Cardiac fibroblast (primary cell): ENCODE measurements at regions not wholly inside any gene's neighbourhood (a gene's known extent, or its start where the extent isn't known, plus 50 kb on each side); places are given as distances from the start of the nearest gene placed in this dataset.

Source experiments
- DNase-seq, 2 donors: peaks; one replicate each; pipeline versions ENCODE4 v3.0.0 to v3.0.0-alpha.2; 2010; ENCODE audit warnings: low read depth in 2 of 2
- H3K4me3 ChIP-seq, 2 donors: replicated peaks in 1 of 2; 1 replicate in 1 of 2; 2 replicates in 1 of 2; pipeline ENCODE4 v1.5.1; 2011; ENCODE audit warnings: low read depth in 2 of 2, low read length in 2 of 2, mild to moderate bottlenecking in 2 of 2, moderate library complexity in 1 of 2
- TF ChIP-seq, protein P1 (sequence below): IDR thresholded peaks from one replicate; pipeline ENCODE4 v1.5.1; 2011; ENCODE audit warnings: low read depth, mild to moderate bottlenecking, low read length, inconsistent platforms

- TF ChIP-seq, protein P1, sequence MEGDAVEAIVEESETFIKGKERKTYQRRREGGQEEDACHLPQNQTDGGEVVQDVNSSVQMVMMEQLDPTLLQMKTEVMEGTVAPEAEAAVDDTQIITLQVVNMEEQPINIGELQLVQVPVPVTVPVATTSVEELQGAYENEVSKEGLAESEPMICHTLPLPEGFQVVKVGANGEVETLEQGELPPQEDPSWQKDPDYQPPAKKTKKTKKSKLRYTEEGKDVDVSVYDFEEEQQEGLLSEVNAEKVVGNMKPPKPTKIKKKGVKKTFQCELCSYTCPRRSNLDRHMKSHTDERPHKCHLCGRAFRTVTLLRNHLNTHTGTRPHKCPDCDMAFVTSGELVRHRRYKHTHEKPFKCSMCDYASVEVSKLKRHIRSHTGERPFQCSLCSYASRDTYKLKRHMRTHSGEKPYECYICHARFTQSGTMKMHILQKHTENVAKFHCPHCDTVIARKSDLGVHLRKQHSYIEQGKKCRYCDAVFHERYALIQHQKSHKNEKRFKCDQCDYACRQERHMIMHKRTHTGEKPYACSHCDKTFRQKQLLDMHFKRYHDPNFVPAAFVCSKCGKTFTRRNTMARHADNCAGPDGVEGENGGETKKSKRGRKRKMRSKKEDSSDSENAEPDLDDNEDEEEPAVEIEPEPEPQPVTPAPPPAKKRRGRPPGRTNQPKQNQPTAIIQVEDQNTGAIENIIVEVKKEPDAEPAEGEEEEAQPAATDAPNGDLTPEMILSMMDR = no peak
- H3K4me3 ChIP-seq = no peak overlapping the region
- DNase-seq = no peak
These were observed 657.6 kb upstream of the ZNF608 start for GRCh38 chr5:125404056-125404455.

- TF ChIP-seq, protein P1 = no peak
- DNase-seq = peak; percentile 69 to 93
These were observed 662.2 kb upstream of the ZNF608 start for GRCh38 chr5:125408448-125409233.

DNA sequence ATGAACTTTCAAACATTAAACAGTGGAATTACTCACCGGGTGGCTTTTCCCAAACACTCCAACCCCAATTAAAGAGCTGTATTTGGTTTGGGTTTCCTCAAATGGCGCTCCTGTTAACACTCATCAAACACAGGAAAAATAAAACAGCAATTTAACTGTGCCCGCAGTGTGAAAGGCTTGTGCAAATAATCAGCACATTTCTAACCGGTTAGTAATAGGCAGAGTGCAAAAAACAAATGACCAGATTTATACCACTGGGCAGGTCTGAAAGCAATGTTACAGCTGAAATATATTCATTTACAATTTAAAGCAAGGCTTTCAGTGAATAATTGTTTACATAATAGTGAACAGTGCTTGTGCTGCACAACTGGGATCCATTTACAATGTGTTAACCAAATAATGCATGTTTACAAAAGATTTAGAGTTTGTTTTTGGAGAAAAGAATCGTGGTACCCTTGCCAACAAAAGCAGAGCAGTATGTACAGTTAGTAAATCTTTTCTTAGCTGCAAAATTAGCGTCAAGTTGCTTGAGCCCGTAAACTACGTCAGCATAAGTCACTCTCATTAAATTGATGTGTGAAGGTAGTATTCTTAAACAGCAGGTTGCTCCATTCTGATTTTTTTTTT lies 662.9 kb upstream of the ZNF608 start:
- DNase-seq = peak; percentile 20 to 48

More at GRCh38 chr5:125408448-125409233, 662.2 kb upstream of the ZNF608 start:
- no peak overlapping the region for H3K4me3 ChIP-seq

GRCh38 chr5:125409861-125410536 lies 663.6 kb upstream of the ZNF608 start:
- DNase-seq = no peak
- H3K4me3 ChIP-seq = no peak overlapping the region
- TF ChIP-seq, protein P1 = no peak

More for the DNA sequence above, 662.9 kb upstream of the ZNF608 start:
- TF ChIP-seq, protein P1 = no peak
- H3K4me3 ChIP-seq = no peak overlapping the region

- DNase-seq = peak in 1 of 2 donors; percentile 70
- TF ChIP-seq, protein P1 = no peak
- no peak overlapping the region for H3K4me3 ChIP-seq
These were observed 664.2 kb upstream of the ZNF608 start for GRCh38 chr5:125410537-125411070.

GRCh38 chr5:125411071-125411743 lies 664.8 kb upstream of the ZNF608 start:
- H3K4me3 ChIP-seq = peak overlapping the region in 1 of 2 donors; percentile 16
- TF ChIP-seq, protein P1 = no peak
- DNase-seq = peak; percentile 76 to 89
